ENCODE measurements at regions not wholly inside any gene's neighbourhood (a gene's known extent, or its start where the extent isn't known, plus 50 kb on each side); places are given as distances from the start of the nearest gene placed in this dataset.

DNA sequence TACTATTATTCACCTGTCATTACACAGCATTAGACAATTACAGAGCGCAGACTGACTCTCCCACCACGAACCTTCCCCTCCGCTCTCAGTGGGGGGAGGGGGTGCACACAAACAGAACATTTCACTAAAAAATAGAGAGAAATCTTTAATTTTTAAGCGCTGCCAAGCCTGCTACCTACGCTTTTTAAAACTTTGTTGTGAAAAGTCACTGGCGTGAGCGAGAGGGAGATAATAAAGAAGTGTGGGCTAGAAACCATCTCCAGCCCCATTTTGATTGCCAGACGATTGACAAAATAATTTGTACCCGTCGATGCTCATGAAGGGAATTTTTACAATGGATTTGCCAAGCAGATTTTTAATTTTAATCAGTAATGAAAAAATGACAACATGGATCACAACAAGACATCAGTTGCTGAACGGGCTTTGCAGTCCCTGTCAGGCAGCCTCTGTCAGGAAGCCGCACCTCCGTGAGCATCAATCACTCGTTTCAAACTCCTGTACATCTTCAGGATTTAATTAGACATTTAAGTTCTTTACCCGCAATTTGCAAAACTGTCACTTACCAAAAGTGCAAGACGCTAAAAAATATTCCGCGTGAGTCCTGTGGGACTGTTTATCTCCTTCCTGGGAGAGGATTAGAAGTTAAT is 209.1 kb downstream of the BCL11B start:
- TF ChIP-seq ZFX (IDR thresholded peaks at IDR 0.05) (no peak), CTCF (conservative IDR thresholded peaks at IDR 0.05) (no peak)
